Hepatocyte (in vitro differentiated cells): ENCODE measurements at regions not wholly inside any gene's neighbourhood (a gene's known extent, or its start where the extent isn't known, plus 50 kb on each side); places are given as distances from the start of the nearest gene placed in this dataset.

Experiments
- DNase-seq: peaks from one replicate; pipeline ENCODE4 v3.0.0-alpha.2; 2016; ENCODE audit warnings: low spot score
- H2AFZ ChIP-seq: fragments of 200-600 bp; sonication (generic); 2 replicates; pipeline ENCODE4 v1.6.0; 2016; ENCODE audit warnings: antibody characterized with exemption, mild to moderate bottlenecking
- H3K27ac ChIP-seq: fragments of 200-600 bp; sonication (generic); 2 replicates; pipeline ENCODE4 v1.5.1; 2016; ENCODE audit warnings: mild to moderate bottlenecking
- H3K27me3 ChIP-seq: fragments of 200-600 bp; sonication (generic); 2 replicates; pipeline ENCODE4 v1.6.1; 2016
- H3K36me3 ChIP-seq: fragments of 200-600 bp; sonication (generic); replicated peaks from 2 replicates; pipeline ENCODE4 v1.5.1; 2016; ENCODE audit warnings: low read depth; ENCODE audit not compliant: insufficient read depth
- H3K4me1 ChIP-seq: fragments of 200-600 bp; sonication (generic); 2 replicates; pipeline ENCODE4 v1.5.1; 2016; ENCODE audit warnings: mild to moderate bottlenecking, moderate library complexity; ENCODE audit not compliant: insufficient read depth
- H3K4me2 ChIP-seq: fragments of 200-600 bp; sonication (generic); 2 replicates; pipeline ENCODE4 v1.6.0; 2016
- H3K4me3 ChIP-seq: fragments of 200-600 bp; sonication (generic); 2 replicates; pipeline ENCODE4 v1.5.1; 2016; ENCODE audit warnings: mild to moderate bottlenecking
- H3K79me2 ChIP-seq: fragments of 200-600 bp; sonication (generic); 2 replicates; pipeline ENCODE4 v1.6.0; 2017; ENCODE audit warnings: mild to moderate bottlenecking
- H3K9me2 ChIP-seq: fragments of 200-600 bp; sonication (generic); replicated peaks from 2 replicates; pipeline ENCODE4 v1.6.0; 2017; ENCODE audit warnings: mild to moderate bottlenecking; ENCODE audit not compliant: insufficient read depth
- H3K9me3 ChIP-seq: fragments of 200-600 bp; sonication (generic); 2 replicates; pipeline ENCODE4 v1.5.1; 2016; ENCODE audit warnings: low read depth, mild to moderate bottlenecking
- H4K20me1 ChIP-seq: fragments of 200-600 bp; sonication (generic); 2 replicates; pipeline ENCODE4 v1.6.0; 2016; ENCODE audit warnings: mild to moderate bottlenecking; ENCODE audit not compliant: insufficient read depth, poor library complexity, severe bottlenecking
- CTCF ChIP-seq: fragments of 200-600 bp; sonication (generic); IDR thresholded peaks from 2 replicates; pipeline ENCODE4 v1.5.1; 2016; ENCODE audit warnings: antibody characterized with exemption, mild to moderate bottlenecking; ENCODE audit not compliant: poor library complexity
- EZH2 ChIP-seq: fragments of 200-600 bp; sonication (generic); IDR thresholded peaks from 2 replicates; pipeline ENCODE4 v1.6.1; 2016; ENCODE audit warnings: antibody characterized with exemption, mild to moderate bottlenecking, borderline replicate concordance
- EZH2phosphoT487 ChIP-seq: fragments of 200-600 bp; sonication (generic); IDR thresholded peaks from one replicate; pipeline ENCODE4 v1.6.1; 2018; ENCODE audit warnings: antibody characterized with exemption, mild to moderate bottlenecking, low read depth, moderate library complexity; ENCODE audit not compliant: unreplicated experiment, severe bottlenecking
- WGBS: methylation state at CpG from one replicate; pipeline ENCODE4 v1.1.6; 2016; ENCODE audit warnings: low lambda C conversion rate; ENCODE audit errors: missing lambda C conversion rate; 5-methylcytosine and 5-hydroxymethylcytosine counted together

GRCh38 chr5:61840361-61840760 lies 465.6 kb upstream of the KIF2A start:
- Histone ChIP-seq H3K9me2 (no peaks in the 10 kb centered on the region), H3K36me3 (no peaks in the 10 kb centered on the region), H3K4me3 (no peak overlapping the region), H3K4me1 (no peaks in the 10 kb centered on the region), H3K79me2 (no peaks in the 10 kb centered on the region), H3K27me3 (no peaks in the 10 kb centered on the region), H3K4me2 (no peak overlapping the region), H4K20me1 (no peaks in the 10 kb centered on the region), H3K27ac (no peak overlapping the region), H2AFZ (no peak overlapping the region), H3K9me3 (no peaks in the 10 kb centered on the region)
- WGBS, result 62% methylated on average over 3 of the region's 3 CpGs
- no peak for TF ChIP-seq EZH2
- no peak for TF ChIP-seq EZH2phosphoT487
- TF ChIP-seq CTCF, result no peak
- no peak for DNase-seq

GRCh38 chr5:61842840-61843239 lies 463.2 kb upstream of the KIF2A start:
- Histone ChIP-seq H3K9me2 (no peaks in the 10 kb centered on the region), H2AFZ (no peak overlapping the region), H3K79me2 (no peaks in the 10 kb centered on the region), H3K27ac (no peak overlapping the region), H3K4me1 (no peaks in the 10 kb centered on the region), H4K20me1 (no peaks in the 10 kb centered on the region), H3K27me3 (no peaks in the 10 kb centered on the region), H3K4me3 (no peak overlapping the region), H3K4me2 (no peak overlapping the region), H3K36me3 (no peaks in the 10 kb centered on the region), H3K9me3 (no peaks in the 10 kb centered on the region)
- WGBS, result 100% methylated on average over 1 of the region's 1 CpG
- no peak for DNase-seq
- no peak for TF ChIP-seq EZH2
- no peak for TF ChIP-seq EZH2phosphoT487
- no peak for TF ChIP-seq CTCF

GRCh38 chr5:61850696-61851095 lies 455.3 kb upstream of the KIF2A start:
- H3K4me1 ChIP-seq, result no peaks in the 10 kb centered on the region
- no peaks in the 10 kb centered on the region for H3K9me2 ChIP-seq
- no peak overlapping the region for H3K27ac ChIP-seq
- no peaks in the 10 kb centered on the region for H3K9me3 ChIP-seq
- H3K36me3 ChIP-seq, result no peaks in the 10 kb centered on the region
- no peak overlapping the region for H3K4me2 ChIP-seq
- H4K20me1 ChIP-seq, result no peaks in the 10 kb centered on the region
- DNase-seq, result no peak
- TF ChIP-seq EZH2phosphoT487 (no peak), CTCF (no peak), EZH2 (no peak)
- H3K4me3 ChIP-seq, result no peak overlapping the region
- no peaks in the 10 kb centered on the region for H3K27me3 ChIP-seq
- no peaks in the 10 kb centered on the region for H3K79me2 ChIP-seq
- H2AFZ ChIP-seq, result no peak overlapping the region

GRCh38 chr5:61854531-61854930 lies 451.5 kb upstream of the KIF2A start:
- H3K4me2 ChIP-seq, result no peak overlapping the region
- no peaks in the 10 kb centered on the region for H3K4me1 ChIP-seq
- 89% methylated on average over 2 of the region's 2 CpGs for WGBS
- no peak overlapping the region for H3K4me3 ChIP-seq
- H3K27me3 ChIP-seq, result no peaks in the 10 kb centered on the region
- no peak overlapping the region for H3K27ac ChIP-seq
- H3K9me2 ChIP-seq, result no peaks in the 10 kb centered on the region
- no peak for DNase-seq
- H3K9me3 ChIP-seq, result no peaks in the 10 kb centered on the region
- no peaks in the 10 kb centered on the region for H4K20me1 ChIP-seq
- no peak for TF ChIP-seq EZH2
- TF ChIP-seq EZH2phosphoT487, result no peak
- no peak for TF ChIP-seq CTCF
- no peaks in the 10 kb centered on the region for H3K79me2 ChIP-seq
- no peaks in the 10 kb centered on the region for H3K36me3 ChIP-seq
- H2AFZ ChIP-seq, result no peak overlapping the region
